ENCODE measurements at regions not wholly inside any gene's neighbourhood (a gene's known extent, or its start where the extent isn't known, plus 50 kb on each side); places are given as distances from the start of the nearest gene placed in this dataset.

- no peak for DNase-seq
Observed at GRCh38 chr14:32006263-32007110, 70.6 kb upstream of the ARHGAP5 start.

DNA sequence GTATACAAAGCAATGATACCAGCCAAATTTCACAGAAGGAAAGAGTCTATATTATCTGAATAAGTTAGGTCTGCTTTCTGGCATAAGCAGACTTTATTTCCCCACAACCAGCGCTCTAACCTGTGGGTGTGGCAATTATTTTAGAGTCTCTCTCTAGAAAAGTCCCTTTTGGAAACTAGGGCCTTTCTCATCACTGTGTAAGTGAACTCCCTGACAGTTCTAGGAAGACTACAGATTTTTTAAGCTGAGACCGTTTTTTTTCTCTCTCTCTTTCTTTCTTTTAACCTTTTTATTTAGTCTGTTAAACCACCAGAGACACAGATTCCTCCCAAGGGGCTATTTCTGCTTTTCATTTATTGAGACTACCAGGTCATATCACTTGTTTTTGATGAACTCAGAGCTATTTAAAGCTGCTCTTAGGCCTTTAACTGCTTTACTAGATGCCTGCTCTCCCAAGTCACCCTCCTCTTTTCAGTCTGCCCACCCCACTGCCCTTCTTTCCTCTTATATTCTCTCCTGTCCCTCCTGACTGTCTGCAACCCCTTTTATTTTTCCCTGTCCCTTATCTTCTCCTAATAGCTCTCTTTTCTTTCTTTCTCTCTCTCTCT is 69.2 kb upstream of the ARHGAP5 start:
- no peak for DNase-seq

DNA sequence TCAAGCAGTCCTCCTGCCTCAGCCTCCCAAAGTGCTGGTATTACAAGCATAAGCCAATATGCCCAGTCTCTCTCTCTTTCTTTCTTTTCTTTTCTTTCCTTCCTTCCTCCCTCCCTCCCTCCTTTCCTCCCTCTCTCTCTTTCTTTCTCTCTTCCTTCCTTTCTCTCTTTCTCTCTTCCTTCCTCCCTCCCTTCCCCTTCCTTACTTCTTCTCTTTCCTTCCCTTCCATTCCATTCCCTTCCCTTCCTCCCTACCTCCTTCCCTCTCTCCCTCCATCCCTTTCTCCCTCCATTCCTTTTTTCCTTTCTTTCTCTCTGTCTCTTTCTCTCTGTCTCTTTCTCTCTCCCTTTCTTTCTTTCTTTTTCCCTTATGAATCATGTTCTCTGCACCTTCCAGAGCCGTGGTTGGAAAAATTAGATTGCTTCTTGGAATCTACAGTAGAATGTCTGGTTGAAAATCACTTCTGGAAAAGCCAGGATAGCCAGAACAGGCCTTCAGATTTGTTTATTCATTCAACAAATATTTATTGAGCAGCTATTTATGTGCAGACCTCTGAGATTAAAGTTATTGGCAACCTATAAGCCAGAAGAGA is 68.4 kb upstream of the ARHGAP5 start:
- no peak for DNase-seq

DNA sequence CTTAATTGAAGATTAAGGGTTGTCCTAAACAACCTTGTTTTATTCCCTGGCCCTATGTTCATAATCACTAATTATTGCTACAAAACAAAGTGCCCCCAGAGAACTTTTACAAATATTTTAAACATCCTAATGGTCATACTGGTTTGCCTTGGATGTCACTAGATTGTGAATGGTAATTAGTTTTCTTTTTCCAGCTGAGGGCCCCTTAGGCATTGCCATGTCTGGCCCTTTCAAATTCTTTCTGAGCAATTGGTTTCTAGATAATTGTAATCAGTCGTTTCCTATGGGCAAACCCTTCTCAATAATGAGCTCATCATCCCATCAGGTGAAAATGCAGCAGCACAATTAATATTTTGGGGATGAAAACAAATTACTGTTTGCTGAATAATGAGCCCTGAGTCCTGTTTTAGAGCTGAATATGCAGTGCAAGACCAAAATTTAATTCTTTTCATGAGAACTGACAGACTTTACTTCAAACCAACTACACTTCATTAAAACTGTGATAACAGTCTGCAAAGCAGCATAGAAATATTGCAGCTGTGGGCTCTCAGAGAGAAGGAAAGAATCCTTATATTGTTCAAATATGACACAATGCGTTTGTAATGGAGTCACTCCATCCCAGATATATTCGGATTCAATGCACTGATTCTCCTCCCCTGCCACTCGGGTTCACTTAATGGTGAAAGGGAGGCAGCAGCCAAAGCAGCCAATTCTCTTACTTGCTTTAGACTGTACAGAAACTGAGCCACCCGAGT is 67.7 kb upstream of the ARHGAP5 start:
- DNase-seq, result no peak

DNA sequence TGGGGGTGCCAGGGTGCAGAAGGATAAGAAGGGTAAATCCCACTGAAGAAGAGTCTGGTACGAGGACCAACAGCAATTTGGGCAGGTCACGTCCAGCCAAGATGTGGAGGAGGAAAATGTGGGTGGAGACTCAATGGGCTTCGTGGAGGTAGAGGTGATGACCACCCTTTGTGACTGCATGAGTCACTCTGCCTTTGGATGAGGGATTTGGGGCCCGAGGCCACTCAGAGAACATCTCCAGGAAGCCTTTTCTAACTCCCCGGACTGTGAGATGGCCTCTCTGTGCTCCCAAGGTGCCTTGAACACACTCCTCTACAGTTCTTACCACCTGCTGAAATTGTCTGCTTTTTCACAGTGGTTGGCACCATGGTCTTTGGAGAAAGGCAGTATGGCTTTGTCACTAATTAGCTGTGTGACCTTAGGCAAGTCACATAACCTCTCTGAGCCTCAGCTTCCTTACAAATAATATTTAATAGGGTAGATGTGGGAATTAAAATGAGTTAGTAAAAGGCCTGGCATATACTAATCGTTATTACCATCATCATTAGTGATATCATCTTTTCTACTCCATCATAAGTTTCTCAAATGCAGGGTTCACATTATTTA is 67.0 kb upstream of the ARHGAP5 start:
- no peak for DNase-seq

DNA sequence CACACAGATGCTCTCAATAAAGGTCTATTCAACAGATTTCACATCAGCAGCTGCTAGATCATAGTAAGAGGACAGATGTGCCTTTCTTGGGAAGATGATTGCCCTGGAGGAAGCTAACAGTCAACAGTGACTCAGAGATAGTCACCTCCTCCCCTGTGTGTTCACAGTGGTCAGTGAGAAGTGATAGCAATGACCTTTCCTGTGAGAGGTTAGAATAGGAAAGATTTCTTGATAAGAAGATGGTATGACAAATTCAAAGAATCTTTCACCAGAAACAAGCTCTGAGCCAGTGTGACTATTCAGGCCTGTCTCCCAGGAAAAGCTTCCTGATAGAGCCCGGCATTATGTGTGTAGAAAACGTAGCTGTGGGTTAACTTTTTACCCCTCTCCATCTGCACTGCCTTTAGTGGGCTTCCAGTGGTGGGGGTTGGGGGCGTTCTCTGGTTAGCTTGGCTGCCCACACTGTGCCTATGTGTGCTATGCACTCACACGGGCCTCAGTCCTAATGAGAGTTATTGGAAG is 66.4 kb upstream of the ARHGAP5 start:
- DNase-seq, result no peak

- no peak for DNase-seq
Observed at GRCh38 chr14:32011225-32011624, 65.9 kb upstream of the ARHGAP5 start.

- no peak for DNase-seq
Observed at GRCh38 chr14:32012062-32012461, 65.0 kb upstream of the ARHGAP5 start.

DNA sequence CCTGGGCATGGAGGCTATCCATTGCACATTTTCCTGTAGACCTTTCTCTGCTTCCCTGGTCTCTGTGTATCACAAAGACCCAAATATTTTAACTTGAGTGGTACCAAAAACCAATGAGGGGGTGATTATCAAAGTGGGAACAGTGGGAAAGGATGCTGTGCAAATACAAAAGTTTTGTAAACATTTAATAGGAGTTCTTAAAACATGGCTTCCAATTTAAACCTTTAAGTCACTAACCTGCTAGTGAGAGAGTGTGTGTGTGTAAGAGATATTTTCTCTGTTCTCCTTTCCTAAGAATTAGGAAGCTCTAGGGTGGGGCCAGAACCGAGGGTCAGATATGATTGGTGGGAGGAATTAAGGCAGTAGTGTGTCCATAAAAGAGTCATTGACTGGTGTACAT is 64.5 kb upstream of the ARHGAP5 start:
- DNase-seq, result no peak

DNA sequence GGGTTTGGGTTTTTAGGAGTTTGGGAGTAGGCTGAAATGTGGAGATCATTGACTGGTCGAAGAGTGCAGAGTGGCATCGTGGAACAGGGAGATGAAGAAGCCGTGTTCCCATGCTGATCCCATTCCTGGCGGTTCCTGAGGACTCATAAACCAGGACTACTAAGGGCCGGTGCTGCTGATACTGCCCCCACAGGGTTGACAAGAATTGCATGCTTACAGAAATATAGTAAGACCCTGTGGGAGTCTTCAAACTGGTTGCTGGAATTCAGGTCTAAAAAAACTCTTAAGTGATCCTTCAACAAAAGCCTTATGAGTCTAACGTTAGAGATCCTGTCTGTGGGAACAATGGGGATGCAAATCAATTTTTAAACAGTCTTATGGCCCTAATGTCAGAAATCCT is 64.0 kb upstream of the ARHGAP5 start:
- no peak for DNase-seq

DNA sequence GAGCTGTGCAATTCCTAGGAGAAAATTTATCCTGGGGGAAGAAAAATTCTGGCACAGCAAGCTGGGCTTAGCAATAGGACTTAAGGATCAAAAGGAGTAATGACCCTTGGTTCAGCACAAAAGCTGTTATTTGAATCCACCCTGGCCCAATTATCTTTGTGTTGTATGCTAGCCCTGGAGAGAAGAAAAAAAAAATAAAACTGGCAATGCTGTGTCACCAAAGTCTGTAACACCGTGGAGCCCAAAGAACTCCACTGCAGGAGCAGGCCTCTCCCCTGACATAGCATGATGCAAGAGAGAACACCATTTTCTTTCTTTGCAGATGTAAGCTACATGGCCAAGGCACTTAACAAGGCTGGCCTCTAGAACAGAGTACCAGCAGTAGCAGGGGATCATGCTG is 63.0 kb upstream of the ARHGAP5 start:
- no peak for DNase-seq

DNA sequence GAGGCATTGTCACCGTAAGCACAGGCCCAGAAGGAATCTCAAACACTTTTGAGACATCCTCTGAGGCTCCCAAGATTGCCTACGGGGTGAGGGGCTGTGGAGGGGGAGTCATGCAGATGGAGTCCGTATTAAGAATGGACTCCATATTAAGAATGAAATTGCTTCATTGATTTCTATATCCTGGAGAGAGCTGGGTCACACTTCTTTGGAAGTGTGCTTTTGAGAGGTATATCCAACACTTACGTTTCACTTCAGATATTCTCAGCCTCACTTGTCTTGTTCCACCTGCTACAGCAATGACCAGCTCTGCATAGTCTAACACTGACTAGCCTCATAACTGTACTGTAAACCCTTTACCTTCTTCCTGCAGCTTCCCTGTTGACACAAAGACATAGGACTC is 62.6 kb upstream of the ARHGAP5 start:
- DNase-seq, result no peak

- DNase-seq, result no peak
Observed at GRCh38 chr14:32015166-32015565, 61.9 kb upstream of the ARHGAP5 start.

DNA sequence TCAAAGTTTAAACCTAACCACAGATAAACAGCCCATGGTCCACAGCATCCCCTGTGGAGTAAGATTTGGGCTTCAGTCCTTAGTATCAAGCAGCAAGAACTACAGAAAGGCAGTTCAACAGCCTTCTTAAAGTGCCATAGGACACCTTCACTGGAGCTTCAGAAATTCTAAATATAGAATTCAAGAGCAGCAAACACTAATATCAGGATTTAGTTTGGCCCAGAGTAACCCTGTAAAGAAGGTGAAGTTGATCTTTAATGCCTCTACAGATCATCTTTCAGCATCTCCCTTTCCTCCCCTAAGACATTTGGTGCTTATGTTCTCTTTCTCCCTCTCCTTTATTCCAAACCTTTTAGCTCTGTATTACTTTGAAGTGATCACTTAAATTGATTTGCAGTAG is 59.5 kb upstream of the ARHGAP5 start:
- DNase-seq, result no peak

GRCh38 chr14:32018391-32019092 is 58.6 kb upstream of the ARHGAP5 start:
- DNase-seq, result no peak

DNA sequence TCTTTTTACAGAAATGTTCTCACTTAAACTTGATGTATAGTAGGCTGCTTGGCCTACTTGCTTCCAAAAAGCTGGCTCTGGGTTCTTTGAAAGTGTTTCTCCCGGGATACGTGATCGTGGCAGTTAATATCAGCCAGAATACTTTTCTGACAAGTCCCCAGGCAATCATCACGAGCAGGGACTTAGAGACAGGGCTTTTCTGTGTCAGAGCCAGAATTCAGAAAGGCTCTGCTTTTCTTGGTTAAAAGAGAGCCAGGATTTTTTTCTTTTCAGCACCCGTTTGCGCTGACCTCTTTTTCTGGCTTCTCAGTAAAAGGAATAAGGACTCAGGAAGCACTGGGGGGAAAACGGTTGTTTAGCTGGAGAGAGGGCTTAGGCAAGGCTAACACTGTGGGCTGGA is 57.8 kb upstream of the ARHGAP5 start:
- DNase-seq, result no peak

- DNase-seq, result no peak
Observed at GRCh38 chr14:32020882-32021281, 56.2 kb upstream of the ARHGAP5 start.

GRCh38 chr14:32021341-32021740 is 55.8 kb upstream of the ARHGAP5 start:
- DNase-seq, result no peak

DNA sequence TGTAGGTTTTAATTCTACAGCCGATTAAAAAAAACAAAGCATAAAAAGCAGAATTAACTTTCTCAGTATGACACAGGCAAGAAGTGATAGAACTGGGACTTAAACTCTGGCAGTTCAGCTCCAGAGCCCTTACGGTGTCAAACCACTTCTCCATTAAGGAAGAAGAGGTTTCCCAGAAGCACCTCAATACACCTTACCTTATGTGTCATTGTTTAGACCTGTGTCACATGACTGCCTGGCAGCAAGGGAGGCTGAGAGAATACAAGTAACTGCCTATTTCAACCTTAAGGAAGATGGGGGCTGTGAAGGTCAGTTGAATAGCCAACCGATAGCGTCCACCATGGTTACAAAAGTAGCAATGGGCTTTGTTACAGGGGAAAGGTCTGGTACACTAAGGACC is 54.6 kb upstream of the ARHGAP5 start:
- no peak for DNase-seq

DNA sequence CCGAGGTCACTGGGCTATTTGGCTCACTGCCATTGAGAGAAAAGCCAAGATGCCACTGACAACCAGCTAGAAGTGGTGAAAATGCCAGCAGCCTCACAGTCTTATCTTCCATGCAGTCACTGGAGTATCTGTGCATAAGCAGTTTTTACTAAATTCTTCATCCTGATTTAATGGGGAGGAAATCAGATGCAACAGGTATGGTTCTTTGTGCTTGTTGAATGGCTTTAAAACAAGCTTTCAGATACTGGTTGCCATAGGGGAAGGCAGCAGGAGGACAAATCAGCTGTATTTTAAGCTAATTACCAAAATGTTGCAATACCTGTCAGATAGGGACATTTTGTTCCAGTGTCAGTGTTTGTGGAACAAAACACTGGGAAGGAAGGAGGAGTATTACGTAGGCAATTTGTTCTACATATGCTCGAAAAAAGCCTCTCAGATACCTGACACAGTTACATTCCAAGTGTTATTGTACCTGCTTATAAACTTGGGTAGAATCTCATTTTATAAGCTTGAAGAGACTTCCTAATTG is 54.1 kb upstream of the ARHGAP5 start:
- DNase-seq, result no peak

DNA sequence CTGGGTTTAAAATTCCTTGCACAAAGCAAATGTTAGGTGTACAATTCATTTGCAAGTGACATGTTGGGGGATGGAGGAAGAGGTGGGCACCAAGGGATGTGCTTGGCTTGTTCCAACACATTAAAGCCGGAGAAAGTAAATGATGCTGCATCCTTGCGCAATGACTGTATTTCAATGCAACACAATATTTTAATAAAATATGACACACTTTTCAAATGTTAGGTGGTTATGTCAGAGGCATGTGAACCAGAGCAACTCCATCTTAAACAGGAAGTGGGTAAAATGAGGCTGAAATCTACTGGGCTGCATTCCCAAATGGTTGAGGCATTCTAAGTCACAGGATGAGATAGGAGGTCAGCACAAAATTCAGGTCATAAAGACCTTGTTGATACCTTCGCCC is 53.6 kb upstream of the ARHGAP5 start:
- no peak for DNase-seq

All from NCI-H446 (cell line).